HEK293 (cell line): ENCODE measurements at regions not wholly inside any gene's neighbourhood (a gene's known extent, or its start where the extent isn't known, plus 50 kb on each side); places are given as distances from the start of the nearest gene placed in this dataset.

ENCODE experiments used
- CTCF ChIP-seq: fragments of 450-650 bp; formaldehyde crosslinking; IDR thresholded peaks from 2 replicates; pipeline ENCODE4 v1.5.1; 2016; ENCODE audit warnings: missing biosample characterization, missing genetic modification characterization
- HOXA7 ChIP-seq: sonication (generic); formaldehyde crosslinking; IDR thresholded peaks from 2 replicates; pipeline ENCODE4 v1.8.1; 2022; ENCODE audit warnings: missing genetic modification reagents, borderline replicate concordance
- KLF9 ChIP-seq: fragments of 450-650 bp; formaldehyde crosslinking; IDR thresholded peaks from 2 replicates; pipeline ENCODE4 v1.5.1; 2016; ENCODE audit warnings: missing biosample characterization, missing genetic modification characterization, low read depth
- PRDM1 ChIP-seq: fragments of 450-650 bp; formaldehyde crosslinking; IDR thresholded peaks from 2 replicates; pipeline ENCODE4; 2016; ENCODE audit warnings: missing biosample characterization, missing genetic modification characterization
- PRDM4 ChIP-seq: fragments of 450-650 bp; formaldehyde crosslinking; IDR thresholded peaks from 2 replicates; pipeline ENCODE4 v1.5.1; 2017; ENCODE audit warnings: missing biosample characterization, missing genetic modification characterization
- REST ChIP-seq: fragments of 450-650 bp; formaldehyde crosslinking; IDR thresholded peaks from 2 replicates; pipeline ENCODE4 v1.5.1; 2016; ENCODE audit warnings: missing biosample characterization, missing genetic modification characterization
- ZNF114 ChIP-seq: fragments of 450-650 bp; formaldehyde crosslinking; IDR thresholded peaks from 2 replicates; pipeline ENCODE4 v1.5.0; 2017; ENCODE audit warnings: missing biosample characterization, missing genetic modification characterization
- ZNF354C ChIP-seq: fragments of 450-650 bp; formaldehyde crosslinking; IDR thresholded peaks from 2 replicates; pipeline ENCODE4 v1.5.1; 2016; ENCODE audit warnings: missing biosample characterization, missing genetic modification characterization, low read depth, borderline replicate concordance
- ZNF585B ChIP-seq: fragments of 450-650 bp; formaldehyde crosslinking; IDR thresholded peaks from 2 replicates; pipeline ENCODE4 v1.5.1; 2016; ENCODE audit warnings: missing biosample characterization, missing genetic modification characterization
- ZNF704 ChIP-seq: fragments of 450-650 bp; formaldehyde crosslinking; IDR thresholded peaks from 2 replicates; pipeline ENCODE4 v1.5.1; 2016; ENCODE audit warnings: missing biosample characterization, missing genetic modification characterization
- ZXDB ChIP-seq: fragments of 450-650 bp; formaldehyde crosslinking; IDR thresholded peaks from 2 replicates; pipeline ENCODE4 v1.5.1; 2016; ENCODE audit warnings: missing biosample characterization, missing genetic modification characterization

GRCh38 chrX:34365471-34365870 is 233.4 kb upstream of the FAM47A start:
- TF ChIP-seq CTCF (tag by site-specific recombination) (no peak), ZNF354C (tag by site-specific recombination) (no peak), KLF9 (tag by site-specific recombination) (no peak), ZNF704 (no peak), ZNF585B (tag by site-specific recombination) (no peak), ZXDB (no peak), HOXA7 (CRISPR knock-in tag) (no peak), PRDM1 (tag by site-specific recombination) (no peak), REST (tag by site-specific recombination) (no peak), ZNF114 (tag by site-specific recombination) (no peak), PRDM4 (tag by site-specific recombination) (no peak)
